Kidney capillary endothelial cell (primary cell): ENCODE measurements at regions not wholly inside any gene's neighbourhood (a gene's known extent, or its start where the extent isn't known, plus 50 kb on each side); places are given as distances from the start of the nearest gene placed in this dataset.
"Not testable (repeated sequence)": the region's sequence is repeated elsewhere in the genome, so short reads cannot be mapped to it uniquely, and the experiment has no call there.

Experiments
- DNase-seq: peaks from one replicate; pipeline ENCODE4 v3.0.0-alpha.2; 2018; ENCODE audit warnings: low spot score

DNA sequence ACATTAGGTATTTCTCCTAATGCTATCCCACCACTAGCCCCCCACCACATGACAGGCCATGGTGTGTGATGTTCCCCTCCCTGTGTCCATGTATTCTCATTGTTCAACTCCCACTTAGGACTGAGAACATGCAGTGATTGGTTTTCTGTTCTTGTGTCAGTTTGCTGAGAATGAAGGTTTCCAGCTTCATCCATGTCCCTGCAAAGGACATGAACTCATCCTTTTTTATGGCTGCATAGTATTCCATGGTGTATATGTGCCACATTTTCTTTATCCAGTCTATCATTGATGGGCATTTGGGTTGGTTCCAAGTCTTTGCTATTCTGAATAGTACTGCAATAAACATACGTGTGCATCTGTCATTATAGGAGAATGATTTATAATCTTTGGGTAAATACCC is 68.4 kb upstream of the RASA1 start:
- not testable (repeated sequence) for DNase-seq

- not testable (repeated sequence) for DNase-seq
Measured at GRCh38 chr5:87199704-87200103, 68.0 kb upstream of the RASA1 start.

GRCh38 chr5:87210076-87210475 is 57.6 kb upstream of the RASA1 start:
- no peak for DNase-seq

- DNase-seq: no peak
Measured at GRCh38 chr5:87210743-87211142, 56.9 kb upstream of the RASA1 start.

DNA sequence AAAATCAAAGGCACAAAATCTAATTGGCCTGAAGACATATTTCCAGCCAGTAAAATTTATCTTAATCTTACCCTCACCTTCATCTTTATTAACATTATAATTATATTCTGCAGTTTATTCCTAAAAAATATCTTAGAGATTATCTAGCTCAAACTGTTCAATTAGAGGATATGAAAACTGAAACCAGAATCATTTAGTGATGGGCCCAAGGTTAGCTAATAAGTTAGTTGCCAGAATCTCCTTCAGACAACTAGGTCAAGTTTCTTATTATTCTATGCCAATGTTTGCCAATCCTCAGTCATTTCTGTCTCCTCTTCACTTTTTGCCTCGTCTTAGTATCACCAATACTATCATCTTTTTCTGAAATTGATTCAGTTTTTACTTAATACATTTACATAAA is 56.0 kb upstream of the RASA1 start:
- DNase-seq: no peak

GRCh38 chr5:87212183-87212582 is 55.5 kb upstream of the RASA1 start:
- not testable (repeated sequence) for DNase-seq

DNA sequence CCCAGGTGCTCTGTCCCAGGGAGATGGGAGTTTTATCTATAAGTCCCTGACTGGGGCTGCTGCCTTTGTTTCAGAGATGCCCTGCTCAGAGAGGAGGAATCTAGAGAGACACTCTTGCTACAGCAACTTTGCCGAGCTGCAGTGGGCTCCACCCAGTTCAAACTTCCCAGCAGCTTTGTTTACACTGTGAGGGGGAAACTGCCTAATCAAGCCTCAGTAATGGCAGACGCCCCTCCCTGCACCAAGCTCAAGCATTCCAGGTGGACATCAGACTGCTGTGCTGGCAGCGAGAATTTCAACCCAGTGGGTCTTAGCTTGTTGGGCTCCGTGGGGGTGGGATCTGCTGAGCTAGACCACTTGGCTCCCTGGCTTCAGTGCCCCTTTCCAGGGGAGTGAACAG is 50.2 kb upstream of the RASA1 start:
- DNase-seq: not testable (repeated sequence)
